Stimulated activated CD4-positive, alpha-beta T cell treated with anti-CD3 and anti-CD28 coated beads, Interleukin-2, amount 100 ng/mL, for 48 hours (primary cell): ENCODE measurements at regions not wholly inside any gene's neighbourhood (a gene's known extent, or its start where the extent isn't known, plus 50 kb on each side); places are given as distances from the start of the nearest gene placed in this dataset.

Source experiments
- DNase-seq, 2 donors: peaks; one replicate each; pipeline ENCODE4 v3.0.0-alpha.2; 2020

DNA sequence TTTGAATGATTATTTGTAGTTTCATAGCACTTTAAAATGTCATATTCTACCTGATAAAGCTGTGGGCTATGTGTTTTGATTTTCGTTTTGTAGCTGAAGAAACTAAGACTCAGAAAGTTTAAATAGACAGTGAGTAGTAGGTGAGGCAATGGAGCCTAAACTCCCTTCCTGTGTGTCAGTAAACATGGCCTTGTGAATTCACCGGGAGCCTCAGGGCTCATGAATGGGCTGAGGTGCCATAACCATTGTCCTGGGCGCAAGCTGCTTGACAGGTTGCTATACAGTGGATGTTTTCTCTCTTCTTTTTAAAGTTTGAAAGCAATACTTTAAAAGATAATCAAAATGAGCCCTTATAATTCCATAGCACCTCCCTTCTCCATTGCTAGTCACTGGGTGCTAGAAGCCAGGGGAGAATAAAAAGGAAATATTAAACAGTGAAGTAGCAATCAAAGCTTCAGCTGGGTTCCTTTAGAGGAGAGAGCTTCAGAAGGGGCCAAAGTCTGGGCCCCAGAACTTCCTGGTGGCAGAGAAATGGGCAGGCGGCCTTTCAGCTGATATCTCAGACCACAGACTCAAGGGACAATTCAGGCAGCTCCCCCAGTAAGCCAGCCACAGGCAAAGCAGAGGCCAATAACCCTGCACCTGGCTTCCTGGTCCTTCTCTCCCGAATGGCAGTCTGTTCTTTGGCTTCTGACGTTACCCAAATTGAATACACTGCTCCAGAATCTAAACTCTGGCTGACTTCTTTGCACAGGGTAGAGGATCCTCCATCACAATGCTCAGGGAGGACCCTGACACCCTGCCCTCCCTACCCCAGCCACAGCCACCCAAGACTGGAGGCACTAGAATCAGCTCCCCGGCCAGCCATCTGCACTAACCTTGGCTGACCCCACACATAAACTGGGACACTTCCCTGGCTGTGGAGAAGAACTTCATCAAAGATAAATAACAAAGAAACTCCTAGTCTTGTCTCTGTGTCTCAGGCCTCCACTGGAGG, 51.8 kb upstream of the NPAS2 start:
- DNase-seq: no peak
